ENCODE measurements at regions not wholly inside any gene's neighbourhood (a gene's known extent, or its start where the extent isn't known, plus 50 kb on each side); places are given as distances from the start of the nearest gene placed in this dataset.

GRCh38 chr17:72262766-72263165 lies 141.9 kb downstream of the SOX9 start:
- DNase-seq, result no peak

- DNase-seq, result no peak
Observed at GRCh38 chr17:72264682-72265405, 144.0 kb downstream of the SOX9 start.

- peak; percentile 87 for DNase-seq
Observed at GRCh38 chr17:72266112-72266775, 145.4 kb downstream of the SOX9 start.

- peak; percentile 84 for DNase-seq
Observed at GRCh38 chr17:72267601-72268000, 146.8 kb downstream of the SOX9 start.

- peak; percentile 41 for DNase-seq
Observed at GRCh38 chr17:72268431-72268830, 147.6 kb downstream of the SOX9 start.

GRCh38 chr17:72270273-72270924 lies 149.6 kb downstream of the SOX9 start:
- peak; percentile 86 for DNase-seq

- DNase-seq, result no peak
Observed at GRCh38 chr17:72271603-72272002, 150.8 kb downstream of the SOX9 start.

- DNase-seq, result no peak
Observed at GRCh38 chr17:72273289-72274056, 152.7 kb downstream of the SOX9 start.

GRCh38 chr17:72274614-72275013 lies 153.8 kb downstream of the SOX9 start:
- DNase-seq, result no peak

- no peak for DNase-seq
Observed at GRCh38 chr17:72280881-72281280, 160.1 kb downstream of the SOX9 start.

- no peak for DNase-seq
Observed at GRCh38 chr17:72282439-72283029, 161.7 kb downstream of the SOX9 start.

GRCh38 chr17:72284806-72285205 lies 164.0 kb downstream of the SOX9 start:
- DNase-seq, result no peak

GRCh38 chr17:72287586-72287985 lies 166.8 kb downstream of the SOX9 start:
- peak; percentile 80 for DNase-seq

- DNase-seq, result no peak
Observed at GRCh38 chr17:72294487-72294893, 173.7 kb downstream of the SOX9 start.

GRCh38 chr17:72295916-72296315 lies 175.1 kb downstream of the SOX9 start:
- DNase-seq, result no peak

GRCh38 chr17:72296456-72296855 lies 175.6 kb downstream of the SOX9 start:
- DNase-seq, result no peak

GRCh38 chr17:72297326-72298115 lies 176.7 kb downstream of the SOX9 start:
- no peak for DNase-seq

GRCh38 chr17:72299100-72299499 lies 178.3 kb downstream of the SOX9 start:
- no peak for DNase-seq

GRCh38 chr17:72299592-72299991 lies 178.8 kb downstream of the SOX9 start:
- DNase-seq, result no peak

- no peak for DNase-seq
Observed at GRCh38 chr17:72301887-72302286, 181.1 kb downstream of the SOX9 start.

- no peak for DNase-seq
Observed at GRCh38 chr17:72302735-72303134, 181.9 kb downstream of the SOX9 start.

All from NCI-H1092 treated with DMSO at 0.1 percent for 48 hours (cell line).